Kidney epithelial cell (primary cell): ENCODE measurements at regions not wholly inside any gene's neighbourhood (a gene's known extent, or its start where the extent isn't known, plus 50 kb on each side); places are given as distances from the start of the nearest gene placed in this dataset.

Experiments
- DNase-seq: peaks from one replicate; pipeline ENCODE4 v3.0.0-alpha.2; 2010; ENCODE audit warnings: low read depth
- H3K27me3 ChIP-seq: 2 replicates; pipeline ENCODE4 v1.6.0; 2011; ENCODE audit warnings: low read length; ENCODE audit not compliant: control insufficient read depth, insufficient read depth
- H3K36me3 ChIP-seq: 2 replicates; pipeline ENCODE4 v1.5.1; 2011; ENCODE audit warnings: low read length; ENCODE audit not compliant: control insufficient read depth, insufficient read depth
- H3K4me3 ChIP-seq: 2 replicates; pipeline ENCODE4 v1.5.1; 2011; ENCODE audit warnings: low read depth, mild to moderate bottlenecking, control low read depth, low read length
- TF ChIP-seq, protein P1 (sequence below): IDR thresholded peaks from 2 replicates; pipeline ENCODE4 v1.5.1; 2011; ENCODE audit warnings: mild to moderate bottlenecking, moderate library complexity, low read length, control low read depth, inconsistent platforms; ENCODE audit not compliant: insufficient read depth, poor library complexity, severe bottlenecking

DNA sequence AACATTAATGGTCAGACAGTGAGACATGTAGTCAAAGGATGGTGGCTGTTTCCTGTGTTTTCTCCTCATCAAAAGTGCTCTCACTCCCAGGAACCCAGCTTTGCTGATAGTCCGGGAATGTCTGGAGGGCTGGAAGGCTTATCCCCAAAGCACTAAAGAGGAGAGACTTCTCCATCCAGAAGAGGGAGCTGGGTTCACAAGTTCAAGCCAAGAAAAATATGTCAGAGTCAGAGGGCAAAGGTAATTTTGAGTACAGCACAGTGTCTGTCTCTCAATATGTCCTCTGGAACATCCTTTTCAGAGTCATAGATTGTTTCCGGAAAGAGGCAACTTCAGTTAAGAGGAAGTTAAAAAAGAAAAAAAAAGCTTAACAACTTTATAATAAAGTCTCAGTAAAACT is 281.5 kb upstream of the PHYHIPL start:
- no peaks in the 10 kb centered on the region for H3K27me3 ChIP-seq
- TF ChIP-seq, protein P1, sequence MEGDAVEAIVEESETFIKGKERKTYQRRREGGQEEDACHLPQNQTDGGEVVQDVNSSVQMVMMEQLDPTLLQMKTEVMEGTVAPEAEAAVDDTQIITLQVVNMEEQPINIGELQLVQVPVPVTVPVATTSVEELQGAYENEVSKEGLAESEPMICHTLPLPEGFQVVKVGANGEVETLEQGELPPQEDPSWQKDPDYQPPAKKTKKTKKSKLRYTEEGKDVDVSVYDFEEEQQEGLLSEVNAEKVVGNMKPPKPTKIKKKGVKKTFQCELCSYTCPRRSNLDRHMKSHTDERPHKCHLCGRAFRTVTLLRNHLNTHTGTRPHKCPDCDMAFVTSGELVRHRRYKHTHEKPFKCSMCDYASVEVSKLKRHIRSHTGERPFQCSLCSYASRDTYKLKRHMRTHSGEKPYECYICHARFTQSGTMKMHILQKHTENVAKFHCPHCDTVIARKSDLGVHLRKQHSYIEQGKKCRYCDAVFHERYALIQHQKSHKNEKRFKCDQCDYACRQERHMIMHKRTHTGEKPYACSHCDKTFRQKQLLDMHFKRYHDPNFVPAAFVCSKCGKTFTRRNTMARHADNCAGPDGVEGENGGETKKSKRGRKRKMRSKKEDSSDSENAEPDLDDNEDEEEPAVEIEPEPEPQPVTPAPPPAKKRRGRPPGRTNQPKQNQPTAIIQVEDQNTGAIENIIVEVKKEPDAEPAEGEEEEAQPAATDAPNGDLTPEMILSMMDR, result no peak

DNA sequence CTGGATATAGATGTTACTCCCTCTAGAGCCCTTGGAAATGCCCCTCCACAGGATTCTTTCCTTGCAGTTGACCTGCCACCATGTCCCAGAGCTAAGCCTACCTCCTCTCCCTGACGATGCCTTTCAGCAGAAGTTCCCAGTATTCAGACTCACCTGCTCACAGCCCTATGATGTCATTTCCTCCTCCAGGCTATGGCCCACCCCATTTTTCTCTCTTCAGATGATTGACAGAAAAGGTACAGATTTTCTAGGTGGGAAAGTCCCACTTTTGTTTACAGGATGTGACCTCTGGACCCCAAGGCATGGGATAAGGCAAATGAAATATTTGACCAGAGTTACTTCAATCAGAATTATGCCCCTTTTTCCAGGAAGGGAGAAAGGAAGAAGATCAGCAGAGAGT is 280.2 kb upstream of the PHYHIPL start:
- TF ChIP-seq, protein P1, result no peak
- no peak overlapping the region for H3K4me3 ChIP-seq
- DNase-seq, result no peak

More for the DNA sequence above, 281.5 kb upstream of the PHYHIPL start:
- DNase-seq, result no peak
- Histone ChIP-seq H3K4me3 (no peak overlapping the region), H3K36me3 (no peaks in the 10 kb centered on the region)

DNA sequence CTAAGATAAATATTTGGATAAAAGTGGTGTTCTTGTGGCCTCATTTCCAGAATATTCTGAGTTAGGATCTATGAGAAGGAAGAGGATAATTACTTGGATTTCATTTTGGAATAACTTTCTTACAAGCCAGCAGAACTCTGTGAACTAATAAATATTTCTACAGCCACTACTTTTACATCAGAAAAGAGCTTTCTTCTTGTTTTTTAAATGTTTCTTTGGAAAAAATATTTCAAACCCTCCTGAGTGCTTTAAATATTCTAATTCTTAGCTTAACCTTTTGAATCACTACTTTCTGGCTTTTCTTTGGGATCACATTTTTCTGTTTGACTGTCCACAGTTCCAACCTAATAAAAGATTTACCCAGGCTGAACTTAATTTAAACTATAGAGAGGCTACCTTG is 279.2 kb upstream of the PHYHIPL start:
- Histone ChIP-seq H3K36me3 (no peaks in the 10 kb centered on the region), H3K4me3 (no peak overlapping the region), H3K27me3 (no peaks in the 10 kb centered on the region)
- TF ChIP-seq, protein P1, result no peak
- DNase-seq, result no peak

More for the DNA sequence above, 280.2 kb upstream of the PHYHIPL start:
- Histone ChIP-seq H3K36me3 (no peaks in the 10 kb centered on the region), H3K27me3 (no peaks in the 10 kb centered on the region)

DNA sequence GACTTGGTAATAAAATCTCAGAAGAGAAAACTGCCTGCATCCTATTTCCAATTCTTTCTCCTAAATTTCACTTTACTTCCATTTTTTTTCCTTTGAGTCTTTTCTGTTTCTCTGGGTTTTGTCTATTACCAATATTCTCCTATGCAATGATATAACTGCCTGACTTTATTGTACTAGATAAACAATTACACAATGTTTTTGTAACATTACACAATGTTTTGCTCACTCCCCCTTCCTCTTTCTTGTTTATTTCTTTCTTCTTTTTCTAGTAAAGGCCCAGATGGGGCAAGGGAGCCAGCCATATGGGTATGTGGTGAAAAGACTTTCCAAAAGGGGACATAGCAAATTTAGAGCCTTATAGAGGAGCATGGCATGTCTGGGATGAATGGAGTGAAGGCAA is 278.7 kb upstream of the PHYHIPL start:
- H3K27me3 ChIP-seq, result no peaks in the 10 kb centered on the region
- TF ChIP-seq, protein P1, result no peak
- no peak overlapping the region for H3K4me3 ChIP-seq
- no peaks in the 10 kb centered on the region for H3K36me3 ChIP-seq
- no peak for DNase-seq

DNA sequence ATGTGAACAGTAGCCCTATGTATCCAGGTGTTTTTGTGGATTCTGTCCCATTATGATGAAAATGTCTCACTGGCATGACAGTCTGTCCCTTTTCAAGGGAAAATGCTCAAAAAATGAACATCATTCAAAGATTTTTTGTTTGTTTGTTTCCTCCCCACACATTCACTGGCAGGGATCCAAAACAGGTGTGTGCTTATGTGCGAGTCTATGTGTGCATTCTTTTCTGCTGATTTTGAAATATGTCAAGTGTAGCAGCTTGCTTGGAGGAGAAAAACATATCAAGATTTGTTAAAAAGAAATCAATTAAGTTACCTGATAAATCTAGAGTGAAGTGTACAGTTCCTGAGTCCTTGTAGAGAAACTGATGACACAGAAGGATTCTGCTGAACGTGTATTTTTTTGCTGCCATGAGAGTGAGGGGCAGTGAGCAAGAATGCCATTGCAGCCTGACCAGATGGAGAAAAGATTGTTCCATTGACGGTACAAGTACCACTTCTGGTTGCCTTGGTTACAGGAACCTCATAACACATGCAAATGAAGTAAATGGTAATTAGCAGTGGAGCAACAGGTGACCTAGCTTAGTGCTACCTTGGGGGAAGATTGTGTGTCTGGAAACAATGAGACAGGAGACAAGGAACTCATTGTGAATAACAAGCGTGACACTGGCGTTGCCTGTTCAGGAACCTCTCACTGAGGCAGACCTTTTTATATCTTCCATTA is 277.4 kb upstream of the PHYHIPL start:
- TF ChIP-seq, protein P1, result no peak
- H3K36me3 ChIP-seq, result no peaks in the 10 kb centered on the region
- DNase-seq, result no peak
- no peak overlapping the region for H3K4me3 ChIP-seq
- no peaks in the 10 kb centered on the region for H3K27me3 ChIP-seq

DNA sequence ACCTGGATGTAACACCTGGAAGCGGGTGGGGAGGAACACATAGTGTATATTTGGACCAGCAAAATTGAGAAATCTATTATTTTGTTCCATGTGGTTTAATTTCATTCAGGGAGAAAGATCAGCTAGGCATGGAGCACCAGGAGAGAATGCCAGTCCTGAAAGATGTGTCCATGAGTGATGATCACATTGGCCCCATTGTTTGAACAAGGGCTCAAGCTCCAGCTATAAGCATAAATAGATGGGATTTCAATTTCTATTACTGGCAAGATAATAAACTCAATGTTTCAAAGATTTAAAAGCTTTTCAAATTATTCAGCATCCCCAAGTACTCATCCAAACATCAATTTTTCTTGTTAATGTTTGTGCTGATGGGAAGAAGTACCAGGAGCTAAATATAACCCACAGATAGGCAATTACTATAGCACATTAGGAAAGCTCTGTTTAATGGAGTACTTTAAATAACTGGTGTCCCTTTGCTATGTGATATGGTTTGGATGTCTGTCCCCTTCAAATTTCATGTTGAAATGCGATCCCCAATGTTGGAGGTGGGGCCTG is 275.3 kb upstream of the PHYHIPL start:
- H3K36me3 ChIP-seq, result no peaks in the 10 kb centered on the region
- H3K27me3 ChIP-seq, result no peaks in the 10 kb centered on the region
- DNase-seq, result no peak
- no peak overlapping the region for H3K4me3 ChIP-seq
- TF ChIP-seq, protein P1, result no peak
